IMR-90 (cell line): ENCODE measurements at regions not wholly inside any gene's neighbourhood (a gene's known extent, or its start where the extent isn't known, plus 50 kb on each side); places are given as distances from the start of the nearest gene placed in this dataset.

Experiments
- ATAC-seq: fragments of 200-7000 bp; cut with Tn5 transposase; 2 replicates; pipeline ENCODE4 v1.9.1; 2020; ENCODE audit warnings: low read depth, mild to moderate bottlenecking, moderate library complexity
- BruUV-seq: library from RNA; stranded (reverse); fragments of 400-500 nt; replicated peaks from 2 replicates; lab custom pipeline; 2021; lab: Mats Ljungman, UMichigan
- CTCF ChIA-PET: fragments of 300-600 bp; formaldehyde crosslinking; extraction: SDS; loops from one replicate; lab custom pipeline; 2021; ENCODE audit warnings: antibody characterized with exemption; lab: Yijun Ruan, JAX
- POLR2A ChIA-PET: fragments of 300-600 bp; sonication (Branson Sonifier 250); formaldehyde crosslinking; loops from one replicate; lab custom pipeline; 2022; ENCODE audit warnings: antibody characterized with exemption; ENCODE audit not compliant: unreplicated experiment; lab: Charles Lee
- DNase-seq: peaks from one replicate; pipeline ENCODE4 v3.0.0; 2013
- H2AFZ ChIP-seq: replicated peaks from 2 replicates; pipeline ENCODE3; 2013; ENCODE audit warnings: low read length, mild to moderate bottlenecking; ENCODE audit not compliant: poor library complexity
- H2AK5ac ChIP-seq: 2 replicates; pipeline ENCODE4 v1.6.1; 2013; ENCODE audit warnings: low read depth, low read length, inconsistent platforms
- H2AK9ac ChIP-seq: replicated peaks from 2 replicates; pipeline ENCODE3; 2013; ENCODE audit warnings: mild to moderate bottlenecking, low read depth, low read length, moderate library complexity; ENCODE audit not compliant: poor library complexity
- H2BK120ac ChIP-seq: 2 replicates; pipeline ENCODE4 v1.6.1; 2013; ENCODE audit warnings: low read depth, low read length, inconsistent platforms
- H2BK15ac ChIP-seq: 3 replicates; pipeline ENCODE4 v1.6.1; 2013; ENCODE audit warnings: low read depth, low read length, inconsistent platforms
- H2BK20ac ChIP-seq: 2 replicates; pipeline ENCODE4 v1.6.1; 2013; ENCODE audit warnings: low read depth, mild to moderate bottlenecking, inconsistent platforms, low read length, moderate library complexity
- H2BK5ac ChIP-seq: 2 replicates; pipeline ENCODE4 v1.6.1; 2013; ENCODE audit warnings: mild to moderate bottlenecking, low read depth, low read length, inconsistent platforms; ENCODE audit not compliant: poor library complexity, severe bottlenecking
- H3K14ac ChIP-seq: replicated peaks from 2 replicates; pipeline ENCODE4 v1.6.1; 2013; ENCODE audit warnings: low read depth, low read length, inconsistent platforms
- H3K18ac ChIP-seq: 2 replicates; pipeline ENCODE4 v1.6.1; 2013; ENCODE audit warnings: low read depth, low read length, control low read depth
- H3K23ac ChIP-seq: 2 replicates; pipeline ENCODE4 v1.6.1; 2013; ENCODE audit warnings: low read depth, low read length, inconsistent platforms
- H3K27ac ChIP-seq: 2 replicates; pipeline ENCODE4 v1.5.1; 2013; ENCODE audit warnings: mild to moderate bottlenecking, control low read depth, low read length; ENCODE audit not compliant: insufficient read depth
- H3K27me3 ChIP-seq: 2 replicates; pipeline ENCODE4 v1.6.1; 2013; ENCODE audit warnings: low read length; ENCODE audit not compliant: control insufficient read depth, insufficient read depth
- H3K36me3 ChIP-seq: 2 replicates; pipeline ENCODE4 v1.6.1; 2013; ENCODE audit warnings: low read length, mixed read lengths; ENCODE audit not compliant: control insufficient read depth, insufficient read depth
- H3K4ac ChIP-seq: 2 replicates; pipeline ENCODE4 v1.6.1; 2013; ENCODE audit warnings: low read depth, low read length, inconsistent platforms
- H3K4me1 ChIP-seq: 2 replicates; pipeline ENCODE4 v1.6.1; 2013; ENCODE audit warnings: low read length, mixed read lengths; ENCODE audit not compliant: control insufficient read depth, insufficient read depth
- H3K4me2 ChIP-seq: 2 replicates; pipeline ENCODE4 v1.6.1; 2013; ENCODE audit warnings: low read depth, mild to moderate bottlenecking, control low read depth, low read length, moderate library complexity
- H3K4me3 ChIP-seq: 2 replicates; pipeline ENCODE4 v1.5.1; 2013; ENCODE audit warnings: low read depth, mild to moderate bottlenecking, control low read depth, low read length, moderate library complexity; ENCODE audit not compliant: insufficient read depth
- H3K56ac ChIP-seq: 2 replicates; pipeline ENCODE4 v1.6.1; 2013; ENCODE audit warnings: low read length, inconsistent platforms; ENCODE audit not compliant: insufficient read depth; ENCODE audit errors: extremely low read depth
- H3K79me1 ChIP-seq, 2 experiments: 2 replicates each; pipeline ENCODE4 v1.6.1; 2013; ENCODE audit warnings: low read length in 2 of 2, inconsistent platforms in 1 of 2, low read depth in 1 of 2
- H3K9ac ChIP-seq: 2 replicates; pipeline ENCODE4 v1.6.1; 2013; ENCODE audit warnings: low read depth, low read length, control low read depth
- H3K9me1 ChIP-seq: 2 replicates; pipeline ENCODE4 v1.6.1; 2013; ENCODE audit warnings: low read length, inconsistent platforms; ENCODE audit not compliant: insufficient read depth
- H3K9me3 ChIP-seq: 2 replicates; pipeline ENCODE4 v1.6.1; 2013; ENCODE audit warnings: low read length; ENCODE audit not compliant: control insufficient read depth, insufficient read depth
- H4K20me1 ChIP-seq: 2 replicates; pipeline ENCODE4 v1.6.1; 2013; ENCODE audit warnings: low read length, inconsistent platforms; ENCODE audit not compliant: insufficient read depth
- H4K5ac ChIP-seq: 2 replicates; pipeline ENCODE4 v1.6.1; 2013; ENCODE audit warnings: mild to moderate bottlenecking, low read depth, low read length, control low read depth
- H4K8ac ChIP-seq, 2 experiments: 2 replicates each; pipeline ENCODE4 v1.6.1; 2013; ENCODE audit warnings: low read depth in 2 of 2, low read length in 2 of 2, control low read depth in 1 of 2, inconsistent platforms in 1 of 2
- H4K91ac ChIP-seq: 2 replicates; pipeline ENCODE4 v1.6.1; 2013; ENCODE audit warnings: low read depth, low read length, inconsistent platforms; ENCODE audit not compliant: insufficient read depth
- BHLHE40 ChIP-seq: fragments of 150-350 bp; IDR thresholded peaks from 2 replicates; pipeline ENCODE4 v1.6.1; 2016; ENCODE audit warnings: mild to moderate bottlenecking, low read depth, low read length
- FOS ChIP-seq: fragments of 150-350 bp; IDR thresholded peaks from 2 replicates; pipeline ENCODE4 v1.6.1; 2016; ENCODE audit warnings: low read depth, low read length
- NFE2L2 ChIP-seq: fragments of 150-350 bp; IDR thresholded peaks from 2 replicates; pipeline ENCODE4 v1.6.1; 2016; ENCODE audit warnings: low read depth, mild to moderate bottlenecking, low read length
- RAD21 ChIP-seq: IDR thresholded peaks from 2 replicates; pipeline ENCODE4 v1.6.1; 2012; ENCODE audit warnings: low read length, improper control_type of control experiment
- SMC3 ChIP-seq: fragments of 150-350 bp; IDR thresholded peaks from 2 replicates; pipeline ENCODE4 v1.6.1; 2016; ENCODE audit warnings: low read depth, mild to moderate bottlenecking, antibody characterized with exemption, low read length, moderate library complexity
- WGBS, 2 experiments: methylation state at CpG; one replicate each; pipeline versions ENCODE4 v1.1.5 to v1.1.7; 2013; ENCODE audit warnings: missing lambda C conversion rate in 2 of 2; ENCODE audit not compliant: insufficient read length in 1 of 2; ENCODE audit errors: extremely low coverage in 2 of 2; 5-methylcytosine and 5-hydroxymethylcytosine counted together
- dilution Hi-C: fragments of 300-500 bp; cut with HindIII; formaldehyde crosslinking; loops from one replicate; pipeline ENCODE4 v1.14.3; 2018; ENCODE audit warnings: low sequenced_read_pairs; ENCODE audit not compliant: unreplicated experiment
- in situ Hi-C: fragments of 300-500 bp; cut with MboI; formaldehyde crosslinking; loops from 3 replicates; pipeline ENCODE4 v1.14.3; 2019; ENCODE audit warnings: low sequenced_read_pairs, inconsistent platforms, mixed read lengths
- intact Hi-C: fragments of 100-400 bp; cut with micrococcal nuclease; formaldehyde crosslinking; loops from 2 replicates; pipeline ENCODE4 v1.10.0; 2022

- ChIA-PET POLR2A (no interaction called here), CTCF (interaction anchor here (0.6 kb wide), 1 partner anchor 418 kb away, joined by 5 read pairs; no protein-coding TSS in a partner anchor)
- Histone ChIP-seq H4K20me1 (no peaks in the 10 kb centered on the region), H3K27me3 (no peaks in the 10 kb centered on the region; the same call in 1 of the 2 replicates), H3K4me2 (no peak overlapping the region), H2AK9ac (no peak overlapping the region), H2BK15ac (no peak overlapping the region), H3K79me1 (no peaks in the 10 kb centered on the region), H4K8ac (no peak overlapping the region), H3K27ac (no peak overlapping the region), H3K36me3 (no peaks in the 10 kb centered on the region), H3K18ac (no peak overlapping the region), H2BK5ac (no peak overlapping the region), H3K56ac (no peak overlapping the region), H2AFZ (no peak overlapping the region), H2AK5ac (no peak overlapping the region), H2BK120ac (no peak overlapping the region), H4K5ac (no peak overlapping the region), H3K9me3 (no peaks in the 10 kb centered on the region), H4K91ac (no peak overlapping the region), H3K23ac (no peak overlapping the region), H3K4ac (no peak overlapping the region), H3K4me1 (no peaks in the 10 kb centered on the region), H3K9me1 (no peaks in the 10 kb centered on the region), H3K4me3 (no peak overlapping the region), H3K9ac (no peak overlapping the region), H3K14ac (no peak overlapping the region), H2BK20ac (no peak overlapping the region)
- in situ Hi-C loops (no loop called here), intact Hi-C loops (no loop called here), dilution Hi-C loops (no loop called here)
- TF ChIP-seq BHLHE40 (no peak), FOS (no peak), NFE2L2 (no peak), RAD21 (no peak), SMC3 (no peak)
- BruUV-seq = no TSS peak
- WGBS, 2 experiments = no CpG with 5 or more reads among the region's 3 CpGs
- no peak for DNase-seq
- no peak for ATAC-seq
These were observed 427.9 kb upstream of the NR2F2 start for GRCh38 chr15:95902606-95903005.
